Choroid plexus epithelial cell (primary cell): ENCODE measurements at regions not wholly inside any gene's neighbourhood (a gene's known extent, or its start where the extent isn't known, plus 50 kb on each side); places are given as distances from the start of the nearest gene placed in this dataset.
A peak's percentile ranks its signal among the peaks of the same experiment; 100 is the strongest.

Source experiments
- DNase-seq: peaks from one replicate; pipeline ENCODE4 v3.0.0-alpha.2; 2010; ENCODE audit warnings: low read depth
- H3K4me3 ChIP-seq: 2 replicates; pipeline ENCODE4 v1.5.1; 2011; ENCODE audit warnings: low read depth, mild to moderate bottlenecking, control low read depth, low read length, moderate library complexity
- CTCF ChIP-seq: conservative IDR thresholded peaks from 2 replicates; pipeline ENCODE4 v1.5.1; 2011; ENCODE audit warnings: low read depth, mild to moderate bottlenecking, control low read depth, inconsistent platforms, low read length, moderate library complexity

- no peak for DNase-seq
- TF ChIP-seq CTCF, result no peak
- no peak overlapping the region for H3K4me3 ChIP-seq
Measured at GRCh38 chr18:55777666-55778304, 189.8 kb upstream of the TCF4 start.

DNA sequence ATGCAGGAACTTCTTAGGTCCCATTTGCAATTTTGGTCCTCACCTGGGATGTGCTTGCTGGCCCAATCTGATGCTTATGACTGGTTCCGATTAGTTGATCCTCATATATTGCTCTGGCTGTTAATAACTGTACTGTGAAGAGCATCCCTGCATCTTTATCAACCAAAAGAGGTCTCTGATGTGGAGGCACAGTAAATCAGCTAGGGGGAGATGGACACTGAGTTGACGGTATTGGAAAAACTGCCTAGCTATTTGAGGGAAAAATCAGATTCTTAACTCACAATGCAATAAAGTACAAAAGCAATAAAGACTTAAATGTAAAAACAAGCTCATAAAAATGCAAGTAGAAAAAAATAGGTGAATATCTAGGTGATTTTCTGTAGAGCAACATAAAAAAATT lies 188.0 kb upstream of the TCF4 start:
- DNase-seq, result no peak
- TF ChIP-seq CTCF, result peak; percentile 43
- no peak overlapping the region for H3K4me3 ChIP-seq

DNA sequence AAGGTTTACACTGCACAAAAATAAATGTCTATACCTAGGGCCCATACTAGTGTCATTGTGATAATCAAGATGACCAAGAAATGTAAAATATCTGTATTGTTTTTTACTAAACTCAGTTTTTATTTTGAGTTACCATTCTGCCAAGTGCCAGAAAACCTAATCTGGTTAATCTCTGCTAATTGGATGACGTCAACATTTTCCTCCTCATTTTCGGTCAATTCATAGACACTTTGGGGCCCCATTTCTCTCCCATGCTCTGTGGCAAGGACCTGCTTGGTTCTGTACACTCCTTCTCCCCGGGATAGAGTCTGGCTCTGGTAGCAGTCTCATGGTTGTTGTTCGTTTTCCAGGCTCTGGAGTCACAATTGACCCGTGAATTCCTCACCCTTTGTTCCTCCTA lies 186.5 kb upstream of the TCF4 start:
- no peak overlapping the region for H3K4me3 ChIP-seq
- TF ChIP-seq CTCF, result no peak
- DNase-seq, result no peak

DNA sequence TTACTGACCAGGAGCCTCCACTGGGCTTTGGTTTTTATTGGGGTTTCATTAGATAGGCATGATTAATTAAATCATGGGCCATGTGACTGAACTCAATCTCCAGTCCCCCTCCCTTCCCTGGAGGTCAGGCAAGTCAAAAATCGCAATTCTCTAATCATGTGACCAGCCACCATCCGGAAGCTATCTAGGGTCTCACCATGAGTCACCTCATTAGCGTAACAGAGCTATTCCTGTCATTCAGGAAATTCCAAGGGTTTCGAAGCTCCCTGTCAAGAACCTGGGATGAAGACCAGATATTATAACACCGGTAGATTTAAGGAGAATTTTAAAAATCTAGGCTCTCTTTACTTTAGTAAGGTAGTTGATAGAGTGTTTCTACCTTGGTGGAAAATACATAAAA lies 180.3 kb upstream of the TCF4 start:
- H3K4me3 ChIP-seq, result no peak overlapping the region
- no peak for TF ChIP-seq CTCF
- no peak for DNase-seq

DNA sequence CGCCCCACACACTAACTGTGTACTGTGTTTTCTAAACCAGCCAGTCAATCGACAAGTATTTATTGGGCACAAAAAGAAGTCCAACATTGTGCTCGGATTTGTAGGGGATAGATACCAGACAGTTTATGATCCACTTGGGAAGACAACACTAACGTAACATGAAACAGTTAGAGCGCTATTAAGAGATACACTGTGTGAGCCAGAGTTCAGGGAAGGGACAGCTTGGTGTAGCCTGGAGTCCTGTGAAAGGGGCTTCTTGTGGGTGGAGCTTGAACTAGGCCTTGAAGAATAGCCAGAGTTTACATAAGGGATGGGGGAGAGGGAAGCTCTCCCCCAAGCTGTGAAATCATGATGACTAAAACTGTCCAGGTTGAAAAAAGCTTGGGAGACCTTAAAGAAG lies 176.4 kb upstream of the TCF4 start:
- TF ChIP-seq CTCF, result no peak
- H3K4me3 ChIP-seq, result no peak overlapping the region
- DNase-seq, result no peak

- DNase-seq, result no peak
- no peak overlapping the region for H3K4me3 ChIP-seq
- no peak for TF ChIP-seq CTCF
Measured at GRCh38 chr18:55763805-55764204, 175.8 kb upstream of the TCF4 start.

GRCh38 chr18:55763298-55763697 lies 175.3 kb upstream of the TCF4 start:
- TF ChIP-seq CTCF, result no peak
- DNase-seq, result peak; percentile 52
- H3K4me3 ChIP-seq, result no peak overlapping the region
